ENCODE measurements at regions not wholly inside any gene's neighbourhood (a gene's known extent, or its start where the extent isn't known, plus 50 kb on each side); places are given as distances from the start of the nearest gene placed in this dataset.
"Not testable (repeated sequence)": the region's sequence is repeated elsewhere in the genome, so short reads cannot be mapped to it uniquely, and the experiment has no call there.

DNA sequence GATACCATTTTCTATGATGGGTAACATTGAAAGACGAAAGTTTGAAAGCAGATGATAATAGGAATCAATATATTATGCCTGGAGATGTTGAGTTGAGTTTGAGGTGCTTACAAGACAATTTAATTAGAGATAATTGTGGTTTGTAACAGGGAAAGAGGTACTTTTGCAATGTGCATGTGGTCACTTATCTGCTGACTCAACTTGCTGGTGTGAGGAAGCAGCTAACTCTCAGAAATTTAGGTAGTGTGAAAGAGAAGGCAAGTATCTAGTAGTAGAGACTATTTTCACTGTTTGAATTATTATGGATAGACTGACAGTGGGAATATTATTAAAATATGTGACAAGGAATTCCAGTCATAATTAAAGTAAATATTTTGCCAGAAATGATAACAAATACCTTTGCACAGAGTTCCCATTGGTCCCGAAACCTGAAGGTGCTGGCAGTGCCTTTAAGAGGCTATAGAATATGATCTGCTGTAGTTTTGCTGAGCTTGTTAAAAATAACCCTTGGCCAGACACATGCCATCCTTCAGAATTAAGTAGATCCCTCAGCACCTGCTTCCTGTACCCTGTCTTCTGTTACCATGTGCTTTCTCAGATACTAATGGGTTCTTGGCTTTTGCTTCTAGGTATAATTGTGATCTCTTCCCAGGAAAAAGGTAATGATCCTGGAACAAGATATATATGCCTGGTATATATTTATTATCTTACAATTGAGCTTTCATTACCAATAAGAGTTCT, 315.9 kb downstream of the BCHE start:
- no peak for DNase-seq (ENCODE audit: low spot score)

- no peak for DNase-seq (ENCODE audit: low spot score)
Observed at GRCh38 chr3:165519687-165520086, 317.5 kb downstream of the BCHE start.

- no peak for DNase-seq (ENCODE audit: low spot score)
Observed at GRCh38 chr3:165518346-165518745, 318.9 kb downstream of the BCHE start.

DNA sequence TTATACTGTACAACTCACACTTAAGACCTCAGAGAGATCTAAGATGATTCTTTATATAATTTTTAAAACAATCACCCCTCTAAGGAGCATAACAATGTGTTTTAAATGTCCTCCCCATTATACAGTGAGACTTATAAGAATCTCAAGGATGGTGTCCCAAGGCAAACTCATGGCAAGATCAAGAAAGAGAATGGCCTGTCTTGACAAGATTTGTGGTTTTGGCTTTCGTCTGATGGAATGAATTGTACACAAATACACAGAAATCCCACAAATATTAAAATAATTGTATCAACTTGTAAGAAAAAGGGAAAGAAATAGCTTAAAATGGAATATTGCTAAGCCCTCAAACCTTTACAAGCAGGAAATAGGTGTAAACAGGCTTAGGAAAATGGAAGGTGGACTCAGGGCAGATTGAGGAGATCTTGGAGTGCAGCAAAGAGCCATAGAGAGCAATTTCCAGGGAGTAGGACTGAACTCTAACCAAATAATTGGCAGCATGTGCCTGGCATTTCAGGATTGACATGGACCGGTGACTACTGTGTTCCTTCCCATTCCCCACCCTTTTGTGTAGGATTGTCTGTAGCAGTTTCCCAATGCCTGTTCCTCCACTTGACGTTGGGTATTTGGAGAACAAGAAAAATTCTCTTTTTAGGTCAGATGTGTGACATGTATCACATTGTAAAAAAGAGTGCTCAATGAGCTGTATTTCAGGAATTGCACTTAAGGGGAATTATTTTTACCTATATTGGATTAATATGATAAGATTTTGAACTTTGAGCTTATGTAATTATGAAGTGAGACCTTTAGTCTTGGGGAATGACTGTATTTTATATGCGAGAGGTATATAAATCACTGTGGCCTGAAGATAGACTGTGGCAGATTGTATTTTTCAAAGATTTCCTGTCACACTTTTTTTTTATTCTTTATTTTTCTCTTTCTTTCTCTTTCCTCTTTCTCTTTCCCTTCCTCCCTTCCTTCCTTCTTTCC, 317.8 kb upstream of the SLITRK3 start:
- DNase-seq (ENCODE audit: low spot score): no peak

- no peak for DNase-seq (ENCODE audit: low spot score)
Observed at GRCh38 chr3:165507576-165507975, 311.4 kb upstream of the SLITRK3 start.

- no peak for DNase-seq (ENCODE audit: low spot score)
Observed at GRCh38 chr3:165507060-165507459, 310.9 kb upstream of the SLITRK3 start.

- no peak for DNase-seq (ENCODE audit: low spot score)
Observed at GRCh38 chr3:165505657-165506056, 309.5 kb upstream of the SLITRK3 start.

GRCh38 chr3:165504554-165504953, 308.4 kb upstream of the SLITRK3 start:
- DNase-seq (ENCODE audit: low spot score): no peak

DNA sequence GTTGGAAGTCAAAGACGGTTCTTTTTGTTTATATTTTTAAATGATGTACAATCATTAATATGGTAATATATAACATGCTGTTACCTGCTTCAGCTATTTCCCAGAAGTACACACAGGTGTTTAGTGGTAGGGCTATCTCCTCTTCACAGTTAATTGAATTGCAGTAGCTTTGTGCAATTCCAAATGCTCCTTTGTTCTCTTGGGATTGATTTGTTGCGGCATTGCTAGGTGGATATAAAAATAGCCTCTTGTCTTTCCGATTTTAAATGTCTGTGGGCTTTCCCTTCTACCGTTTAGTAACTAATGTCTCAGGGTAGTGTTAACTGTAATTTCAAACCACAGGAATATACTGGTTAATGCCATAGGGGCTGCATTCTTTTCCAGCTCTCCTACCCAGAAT, 307.6 kb upstream of the SLITRK3 start:
- DNase-seq (ENCODE audit: low spot score): no peak

DNA sequence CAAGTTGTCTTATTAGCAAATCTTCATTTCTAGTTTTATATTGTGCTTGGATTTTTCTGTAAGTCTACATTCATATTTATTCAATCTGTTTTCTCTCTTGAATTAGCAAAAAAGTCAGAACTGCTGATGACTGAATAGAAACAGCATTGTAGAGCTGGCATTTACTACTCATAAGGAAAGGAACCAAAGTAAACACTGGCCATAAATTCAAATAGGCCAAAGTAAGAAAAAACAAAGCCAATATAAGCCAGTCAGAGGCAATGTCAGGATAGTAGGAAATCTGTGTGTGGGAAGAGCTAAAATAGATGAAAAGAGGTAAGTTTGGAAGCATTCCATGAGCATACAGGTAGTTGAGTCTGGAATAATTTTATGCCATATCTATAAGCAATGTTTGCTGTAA, 307.2 kb upstream of the SLITRK3 start:
- no peak for DNase-seq (ENCODE audit: low spot score)

- DNase-seq (ENCODE audit: low spot score): no peak
Observed at GRCh38 chr3:165502707-165503106, 306.5 kb upstream of the SLITRK3 start.

DNA sequence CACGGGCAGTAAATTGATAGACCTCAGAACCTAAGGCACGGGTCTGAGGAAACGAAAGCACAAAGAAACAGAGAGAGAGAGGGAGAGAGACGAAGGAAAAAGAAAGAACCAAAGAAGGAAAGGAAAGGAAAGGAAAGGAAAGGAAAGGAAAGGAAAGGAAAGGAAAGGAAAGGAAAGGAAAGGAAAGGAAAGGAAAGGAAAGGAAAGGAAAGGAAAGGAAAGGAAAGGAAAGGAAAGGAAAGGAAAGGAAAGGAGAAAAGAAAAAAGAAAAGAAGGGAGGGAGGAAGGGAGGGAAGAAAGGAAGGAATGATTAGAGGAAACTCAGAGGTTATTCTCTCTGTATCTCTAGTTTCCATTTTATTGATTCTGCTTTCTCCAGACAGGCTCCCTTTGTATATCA, 302.6 kb upstream of the SLITRK3 start:
- DNase-seq (ENCODE audit: low spot score): not testable (repeated sequence)

DNA sequence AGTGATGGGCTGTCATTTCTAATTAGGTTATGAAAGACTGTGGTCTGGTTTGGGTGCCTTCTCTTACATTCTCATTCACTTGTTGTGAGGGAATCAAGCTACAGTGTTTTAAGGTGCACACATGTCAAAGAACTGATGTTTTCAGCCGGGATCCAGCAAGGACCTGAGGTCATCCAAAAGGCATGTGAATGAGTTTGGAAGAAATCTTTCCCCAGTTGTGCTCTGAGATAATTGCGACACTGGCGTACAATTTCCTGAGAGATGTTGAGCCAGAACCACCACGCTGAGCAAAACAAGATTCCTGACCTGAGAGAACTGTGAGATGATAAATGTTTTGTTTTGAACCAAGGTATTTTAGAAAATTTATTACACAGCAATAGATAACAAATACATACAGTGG, 295.3 kb upstream of the SLITRK3 start:
- no peak for DNase-seq (ENCODE audit: low spot score)

- DNase-seq (ENCODE audit: low spot score): no peak
Observed at GRCh38 chr3:165476399-165477060, 280.3 kb upstream of the SLITRK3 start.

DNA sequence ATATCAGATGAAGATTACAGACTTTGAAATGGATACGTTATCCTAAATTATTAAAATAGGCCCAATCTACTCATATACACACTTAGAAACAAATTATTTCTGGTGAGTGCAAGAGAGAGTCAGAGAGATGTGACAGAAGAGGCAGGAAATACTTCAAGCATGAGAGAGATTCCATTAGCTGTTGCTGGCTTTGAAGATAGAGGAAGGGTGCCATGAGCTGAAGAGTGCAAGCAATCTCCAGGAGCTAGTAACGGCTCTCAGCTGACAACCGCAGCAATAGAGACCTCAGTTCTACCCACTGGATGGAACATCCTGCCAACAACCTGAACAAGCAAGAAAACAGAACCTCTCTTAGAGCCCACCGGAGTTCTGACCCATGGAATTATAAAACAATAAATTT, 270.7 kb upstream of the SLITRK3 start:
- DNase-seq (ENCODE audit: low spot score): no peak

DNA sequence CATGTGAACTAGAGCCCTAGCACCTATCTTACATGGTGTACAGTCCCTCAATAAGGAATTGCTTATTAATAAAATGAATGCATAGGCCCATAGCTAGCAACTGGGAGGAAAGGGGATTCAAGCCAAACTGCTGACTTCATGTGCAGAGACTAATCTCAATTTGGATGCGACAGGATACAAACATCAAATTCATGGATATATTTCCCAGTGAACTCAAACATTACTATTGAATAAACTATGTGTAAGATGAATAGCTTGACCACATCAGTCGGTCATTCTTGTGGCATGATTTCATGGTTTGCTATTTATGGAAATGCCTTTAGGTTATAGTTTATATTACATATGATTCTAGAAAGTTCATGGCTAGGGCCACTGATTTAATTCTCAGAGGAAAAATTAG, 268.6 kb upstream of the SLITRK3 start:
- DNase-seq (ENCODE audit: low spot score): no peak

DNA sequence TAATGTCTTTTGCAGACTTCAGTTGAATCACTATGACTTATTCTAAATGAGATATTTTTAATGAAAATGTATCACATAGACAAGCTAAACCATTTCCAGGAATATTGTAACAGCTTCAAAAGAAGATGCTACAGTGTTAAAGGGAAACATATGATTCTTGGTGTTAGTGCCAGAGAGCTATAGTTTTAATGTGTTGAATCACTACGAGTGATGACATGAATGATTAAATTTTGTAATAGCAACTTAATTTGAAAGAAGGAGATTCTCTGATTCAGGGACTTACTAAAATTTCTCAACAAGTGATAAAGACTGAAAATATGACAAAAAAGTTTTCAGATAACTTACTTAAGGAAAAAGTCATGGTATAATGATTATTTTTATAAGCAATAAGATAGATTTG, 267.3 kb upstream of the SLITRK3 start:
- DNase-seq (ENCODE audit: low spot score): no peak

- no peak for DNase-seq (ENCODE audit: low spot score)
Observed at GRCh38 chr3:165462636-165463334, 266.6 kb upstream of the SLITRK3 start.

DNA sequence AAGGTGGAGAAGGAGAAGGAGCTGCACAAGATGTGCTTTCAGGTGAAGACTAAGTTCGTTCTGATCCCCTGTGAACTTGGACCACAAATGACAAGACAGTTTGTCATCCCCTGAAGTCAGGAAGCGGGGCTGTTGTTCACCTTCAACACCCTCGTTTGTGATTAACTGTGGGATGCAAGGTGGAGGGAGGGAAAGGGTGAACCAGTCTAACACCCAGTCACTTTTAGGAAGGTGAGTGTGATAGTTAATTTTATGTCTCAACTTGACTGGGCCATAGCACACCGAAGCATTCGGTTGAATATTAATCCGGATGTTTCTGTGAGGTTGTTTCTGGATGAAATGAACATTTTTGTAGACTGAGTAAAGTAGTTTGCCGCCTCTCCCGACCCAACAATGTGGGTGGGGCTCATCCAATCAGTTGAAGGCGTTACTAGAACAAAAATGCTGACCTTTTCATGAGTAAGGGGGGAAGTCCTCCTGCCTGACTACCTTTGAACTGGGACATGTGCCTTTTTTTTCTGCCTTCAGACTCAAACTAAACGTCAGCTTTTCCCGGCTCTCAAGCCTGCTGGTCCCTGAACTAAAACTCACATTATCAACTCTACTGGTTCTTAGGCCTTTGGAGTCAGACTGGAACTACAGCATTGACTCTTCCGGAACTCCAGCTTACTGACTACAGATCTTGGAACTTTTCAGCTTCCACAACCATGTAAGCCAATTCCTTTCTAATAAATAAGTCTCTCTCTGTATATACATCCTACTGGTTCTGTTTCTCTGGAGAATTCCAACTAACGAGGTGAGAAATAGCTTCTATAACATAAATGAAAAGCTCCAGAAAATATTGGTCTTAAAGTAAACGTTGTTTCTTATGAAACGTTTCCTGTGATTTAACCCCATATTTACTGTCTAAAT, 264.0 kb upstream of the SLITRK3 start:
- no peak for DNase-seq (ENCODE audit: low spot score)

- no peak for DNase-seq (ENCODE audit: low spot score)
Observed at GRCh38 chr3:165459111-165459510, 262.9 kb upstream of the SLITRK3 start.

DNA sequence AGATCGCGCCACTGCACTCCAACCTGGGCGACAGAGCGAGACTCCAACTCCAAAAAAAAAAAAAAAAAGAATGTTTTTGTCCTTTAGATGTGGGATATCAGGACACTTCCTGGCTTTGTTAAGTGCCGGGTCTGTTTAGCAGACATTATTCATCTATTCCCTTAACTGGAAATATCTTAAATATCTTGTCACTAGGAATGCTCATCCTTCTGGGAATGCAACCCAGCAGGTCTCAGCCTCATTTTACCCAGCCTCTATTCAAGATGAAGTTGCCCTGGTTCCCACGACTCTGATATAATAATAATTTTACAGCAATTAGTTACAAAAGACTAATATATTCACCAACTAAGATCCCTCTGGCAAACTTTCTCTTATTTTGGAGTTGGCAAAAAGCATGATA, 260.9 kb upstream of the SLITRK3 start:
- no peak for DNase-seq (ENCODE audit: low spot score)

Measured in HuH-7.5 (cell line).